AML-193 (cell line): ENCODE measurements at regions not wholly inside any gene's neighbourhood (a gene's known extent, or its start where the extent isn't known, plus 50 kb on each side); places are given as distances from the start of the nearest gene placed in this dataset.
"Not testable (repeated sequence)": the region's sequence is repeated elsewhere in the genome, so short reads cannot be mapped to it uniquely, and the experiment has no call there.

Experiments
- DNase-seq, 2 experiments: peaks; one replicate each; lab custom pipeline; 2025; lab: John Stamatoyannopoulos, UW

- no peak for DNase-seq
These were observed 193.9 kb downstream of the ANKRD7 start for GRCh38 chr7:118418433-118418832.

GRCh38 chr7:118420888-118421287 is 196.4 kb downstream of the ANKRD7 start:
- no peak for DNase-seq

GRCh38 chr7:118429141-118429540 is 204.6 kb downstream of the ANKRD7 start:
- DNase-seq, result no peak

- DNase-seq, result no peak
These were observed 212.2 kb downstream of the ANKRD7 start for GRCh38 chr7:118436663-118437062.

- not testable (repeated sequence) for DNase-seq
These were observed 224.5 kb downstream of the ANKRD7 start for GRCh38 chr7:118449030-118449429.

GRCh38 chr7:118449797-118450567 is 225.5 kb downstream of the ANKRD7 start:
- no peak for DNase-seq

- no peak for DNase-seq
These were observed 227.6 kb downstream of the ANKRD7 start for GRCh38 chr7:118452128-118452527.

- no peak for DNase-seq
These were observed 242.9 kb downstream of the ANKRD7 start for GRCh38 chr7:118467381-118467780.

- no peak for DNase-seq
These were observed 248.1 kb downstream of the ANKRD7 start for GRCh38 chr7:118472581-118472980.

- DNase-seq, result no peak
These were observed 248.8 kb downstream of the ANKRD7 start for GRCh38 chr7:118473271-118473670.

- DNase-seq, result no peak
These were observed 251.5 kb downstream of the ANKRD7 start for GRCh38 chr7:118476036-118476435.

GRCh38 chr7:118477036-118477435 is 252.5 kb downstream of the ANKRD7 start:
- DNase-seq, result no peak

GRCh38 chr7:118478236-118478635 is 253.7 kb downstream of the ANKRD7 start:
- DNase-seq, result no peak

- DNase-seq, result no peak
These were observed 254.4 kb downstream of the ANKRD7 start for GRCh38 chr7:118478931-118479330.

- DNase-seq, result no peak
These were observed 268.0 kb downstream of the ANKRD7 start for GRCh38 chr7:118492466-118492865.

- DNase-seq, result no peak
These were observed 271.7 kb downstream of the ANKRD7 start for GRCh38 chr7:118496138-118496644.

GRCh38 chr7:118502235-118502634 is 277.7 kb downstream of the ANKRD7 start:
- DNase-seq, result peak in 1 of 2 experiments; percentile 2

GRCh38 chr7:118511146-118511545 is 286.6 kb downstream of the ANKRD7 start:
- DNase-seq, result no peak

- DNase-seq, result no peak
These were observed 292.8 kb downstream of the ANKRD7 start for GRCh38 chr7:118517275-118517674.

- DNase-seq, result no peak
These were observed 300.5 kb downstream of the ANKRD7 start for GRCh38 chr7:118525020-118525419.

GRCh38 chr7:118531566-118531965 is 307.1 kb downstream of the ANKRD7 start:
- DNase-seq, result no peak

- no peak for DNase-seq
These were observed 334.7 kb downstream of the ANKRD7 start for GRCh38 chr7:118559207-118559606.

- no peak for DNase-seq
These were observed 338.8 kb downstream of the ANKRD7 start for GRCh38 chr7:118563311-118563710.

- DNase-seq, result no peak
These were observed 348.1 kb downstream of the ANKRD7 start for GRCh38 chr7:118572604-118573003.
